ENCODE measurements at regions not wholly inside any gene's neighbourhood (a gene's known extent, or its start where the extent isn't known, plus 50 kb on each side); places are given as distances from the start of the nearest gene placed in this dataset.
A peak's percentile ranks its signal among the peaks of the same experiment; 100 is the strongest.
"Not testable (repeated sequence)": the region's sequence is repeated elsewhere in the genome, so short reads cannot be mapped to it uniquely, and the experiment has no call there.

DNA sequence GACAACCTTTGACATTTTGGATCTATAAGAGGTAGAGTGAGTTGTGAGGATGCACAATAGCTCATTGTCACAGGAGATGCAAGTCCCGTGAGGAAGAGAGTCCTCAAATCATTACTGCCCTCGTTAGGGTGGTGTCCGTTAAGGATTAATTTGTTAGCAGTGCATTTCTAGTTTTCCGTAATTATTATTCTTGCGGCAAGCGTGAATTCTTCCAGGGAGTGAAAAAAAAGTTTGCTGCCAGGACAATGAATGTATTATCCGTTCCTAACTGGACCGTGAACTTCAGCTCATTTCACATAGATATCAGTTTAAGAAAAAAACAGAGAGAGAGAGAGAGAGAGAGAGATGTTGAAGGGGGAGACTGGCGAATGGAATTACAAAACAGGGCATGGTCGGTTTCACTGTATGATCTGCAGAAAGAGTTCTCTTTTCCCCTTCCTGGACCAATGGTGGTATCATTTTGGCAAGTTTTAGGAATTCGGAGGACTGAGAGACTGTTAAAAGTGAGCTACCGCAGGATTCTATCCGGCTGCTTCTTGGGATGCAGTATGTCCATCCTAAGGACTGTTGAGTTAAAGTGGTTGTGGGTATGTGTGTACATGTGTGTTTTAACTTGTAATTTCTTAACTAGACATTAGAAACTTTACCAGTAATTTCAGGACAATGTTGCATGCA, 216.0 kb upstream of the NFIA start:
- no peak for DNase-seq (ENCODE audit: extremely low read depth, low read depth, low spot score)

DNA sequence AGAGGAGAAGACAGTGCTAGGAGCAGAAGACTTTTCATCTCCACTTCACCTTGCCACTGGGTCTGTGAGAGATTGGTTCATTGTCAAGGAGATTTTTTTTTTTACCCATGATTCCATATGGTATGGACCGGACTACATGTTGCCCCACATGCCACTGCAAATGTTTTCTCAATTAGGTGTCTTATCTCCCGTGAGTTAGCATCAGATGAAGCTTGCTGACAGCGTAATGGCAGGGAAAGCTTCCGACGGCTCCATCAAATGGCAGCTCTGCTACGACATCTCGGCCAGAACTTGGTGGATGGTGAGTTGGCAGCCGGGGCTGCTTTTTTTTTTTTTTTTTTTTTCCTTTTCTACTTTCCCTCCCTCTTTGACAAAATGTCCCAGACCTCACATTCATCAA, 217.2 kb upstream of the NFIA start:
- DNase-seq (ENCODE audit: extremely low read depth, low read depth, low spot score): no peak

DNA sequence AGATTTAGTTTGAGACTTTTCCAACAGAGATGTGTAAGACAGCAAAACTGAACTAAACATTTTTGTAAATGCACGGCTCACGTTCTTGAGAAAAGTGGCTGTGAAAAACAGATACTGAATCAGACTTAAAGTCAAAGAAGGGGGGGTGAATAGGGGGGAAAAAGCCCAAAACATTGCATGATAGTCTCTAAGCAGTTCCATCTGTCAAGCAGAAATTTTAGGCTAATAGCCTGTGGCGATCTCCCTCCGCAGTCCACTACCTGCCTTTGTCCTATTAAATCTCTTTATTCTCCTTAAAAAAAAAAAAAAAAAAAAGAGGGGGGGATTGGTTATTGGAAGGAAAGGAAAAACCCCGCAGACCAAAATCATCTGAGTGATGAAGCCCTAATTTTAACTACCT, 217.6 kb upstream of the NFIA start:
- DNase-seq (ENCODE audit: extremely low read depth, low read depth, low spot score): no peak

DNA sequence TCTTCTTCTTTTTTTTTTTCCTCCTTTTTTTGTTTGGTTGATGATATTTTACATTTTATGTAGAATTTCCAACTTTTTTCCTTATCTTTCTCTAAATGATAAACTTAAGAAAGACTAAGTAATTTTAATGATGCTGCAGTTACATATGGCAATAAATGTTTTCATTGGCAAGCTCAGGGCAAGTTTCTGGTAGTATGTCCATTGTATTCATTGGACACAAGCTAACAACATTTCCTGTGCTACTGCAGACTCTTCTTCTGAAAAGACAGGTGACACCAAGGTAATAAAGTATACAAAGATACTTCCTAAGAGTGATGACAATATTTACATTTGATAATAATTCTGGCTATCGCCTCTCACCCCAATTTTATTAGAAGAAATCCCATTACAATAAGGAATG, 219.2 kb upstream of the NFIA start:
- DNase-seq (ENCODE audit: extremely low read depth, low read depth, low spot score): no peak

DNA sequence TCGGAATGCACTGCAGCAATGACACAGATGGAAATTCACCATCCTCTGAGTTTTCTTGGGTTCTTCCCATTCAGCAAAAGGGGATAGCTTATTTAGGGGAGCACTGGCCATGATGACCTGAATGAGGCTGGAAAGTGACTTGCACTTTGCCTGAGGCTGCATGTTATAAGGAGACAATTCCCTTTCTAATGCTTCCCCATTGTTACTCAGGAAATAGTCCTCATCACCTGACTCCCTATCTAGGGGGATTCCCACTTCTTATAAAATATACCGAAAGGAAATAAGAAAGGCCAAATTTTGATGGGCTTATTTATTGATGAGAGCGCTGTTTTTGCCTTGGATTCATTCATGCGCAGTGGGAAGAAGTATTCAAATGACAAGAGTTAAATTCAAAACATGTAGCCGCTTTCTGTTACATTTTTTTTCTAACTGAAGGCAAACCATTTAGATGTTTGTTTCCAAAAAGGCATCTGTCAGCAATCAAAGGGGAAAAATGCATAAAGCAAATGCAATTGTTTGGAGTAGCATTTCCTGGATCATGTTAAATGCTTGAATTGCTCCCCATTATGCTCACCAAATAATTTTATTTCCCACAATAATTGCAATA, 220.3 kb upstream of the NFIA start:
- DNase-seq (ENCODE audit: extremely low read depth, low read depth, low spot score): no peak

DNA sequence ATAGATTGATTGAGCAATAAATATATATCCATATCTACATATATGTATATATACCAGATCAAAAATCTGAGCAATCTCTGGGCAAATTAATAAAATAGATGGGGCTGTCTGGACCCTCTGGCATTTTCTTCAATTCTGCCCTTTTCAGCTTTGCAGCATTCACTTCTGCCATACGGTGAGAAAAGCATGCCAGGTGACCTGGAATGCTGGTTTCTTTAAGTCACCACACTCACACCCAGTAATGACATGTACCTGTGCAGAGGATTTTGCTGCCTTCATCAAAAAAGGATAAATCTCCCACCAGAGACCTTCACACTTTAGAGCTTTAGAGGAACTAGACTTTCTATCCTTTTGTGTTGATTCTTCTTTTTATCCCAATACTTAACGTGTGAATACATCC, 223.2 kb upstream of the NFIA start:
- no peak for DNase-seq (ENCODE audit: extremely low read depth, low read depth, low spot score)

DNA sequence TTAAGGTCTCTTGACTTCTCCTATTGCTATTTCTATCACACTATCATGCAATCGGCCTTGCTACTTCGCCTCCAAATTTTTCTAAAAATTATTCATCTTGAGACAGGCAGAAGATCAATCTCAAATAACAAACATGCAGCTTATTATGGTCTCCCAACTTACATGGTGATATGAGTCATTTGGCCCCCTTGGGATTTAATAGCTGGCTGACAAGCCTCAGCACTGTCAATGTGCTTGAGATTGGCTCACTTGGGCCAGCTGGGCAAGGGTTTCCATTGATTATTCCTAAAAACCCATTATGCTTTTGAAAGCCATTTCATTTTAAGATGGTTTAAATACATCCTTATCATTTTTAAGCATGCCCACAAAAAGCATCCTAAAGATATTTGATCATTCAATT, 224.5 kb upstream of the NFIA start:
- DNase-seq (ENCODE audit: extremely low read depth, low read depth, low spot score): no peak

DNA sequence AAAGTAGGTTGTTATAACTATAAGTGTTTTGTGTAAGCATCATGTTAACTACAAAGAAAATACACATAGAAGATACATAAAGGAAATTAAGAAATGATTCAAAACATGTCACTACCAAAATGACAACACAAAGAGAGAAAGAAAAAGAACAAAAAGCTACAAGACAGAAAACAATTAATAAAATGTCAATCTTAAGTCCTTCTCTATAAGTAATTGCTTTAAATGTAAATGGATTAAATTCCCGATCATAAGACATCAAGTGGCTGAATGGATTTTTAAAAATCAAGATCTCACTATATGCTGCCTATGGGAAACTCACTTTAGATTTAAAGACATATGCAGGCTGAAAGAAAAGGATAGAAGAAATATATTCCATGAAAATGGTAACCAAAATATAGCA, 232.3 kb upstream of the NFIA start:
- no peak for DNase-seq (ENCODE audit: extremely low read depth, low read depth, low spot score)

DNA sequence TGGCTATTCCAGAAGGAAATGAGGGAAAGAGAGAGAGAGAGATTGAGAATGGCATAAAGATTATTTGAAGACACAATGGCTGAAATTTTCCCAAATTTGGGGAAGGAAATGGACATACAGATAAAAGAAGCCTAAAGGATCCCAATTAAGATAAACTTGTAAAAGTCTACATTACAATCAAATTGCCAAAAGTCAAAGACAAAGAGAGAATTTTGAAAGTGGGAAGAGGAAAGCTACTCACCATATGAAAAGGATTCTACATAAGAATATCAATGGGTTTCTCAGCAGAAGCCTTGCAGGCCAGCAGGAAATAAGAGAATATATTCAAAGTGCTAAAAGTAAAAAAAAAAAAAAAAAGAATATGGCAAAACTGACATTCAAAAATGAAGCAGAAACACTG, 233.0 kb upstream of the NFIA start:
- no peak for DNase-seq (ENCODE audit: extremely low read depth, low read depth, low spot score)

DNA sequence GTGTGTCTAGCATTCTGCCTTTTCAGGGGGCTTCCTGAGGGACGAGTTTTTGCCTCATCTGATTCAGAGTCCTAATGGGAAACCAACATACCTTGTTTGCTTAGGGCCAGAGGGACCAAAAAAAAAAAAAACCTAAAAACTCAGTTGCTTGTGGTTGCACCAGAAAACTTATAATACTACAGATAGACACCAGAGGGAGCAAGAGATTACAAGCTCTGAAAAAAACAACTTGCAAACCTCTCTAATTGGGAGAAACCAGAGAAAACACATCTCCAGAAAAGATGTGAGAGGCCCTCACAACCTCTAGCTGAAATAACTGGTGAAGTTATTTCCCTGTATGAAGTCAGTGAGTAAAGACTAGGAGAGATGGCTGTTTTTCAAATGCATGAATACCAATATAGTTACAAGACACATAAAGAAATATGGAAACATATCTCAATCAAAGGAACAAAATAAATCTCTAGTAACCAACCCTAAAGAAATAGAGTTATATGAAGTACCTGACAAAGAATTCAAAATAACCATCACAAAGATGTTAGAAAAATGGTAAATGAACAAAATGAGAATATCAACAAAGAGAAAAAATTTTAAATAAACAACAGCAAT, 233.7 kb upstream of the NFIA start:
- DNase-seq (ENCODE audit: extremely low read depth, low read depth, low spot score): peak; percentile 39

DNA sequence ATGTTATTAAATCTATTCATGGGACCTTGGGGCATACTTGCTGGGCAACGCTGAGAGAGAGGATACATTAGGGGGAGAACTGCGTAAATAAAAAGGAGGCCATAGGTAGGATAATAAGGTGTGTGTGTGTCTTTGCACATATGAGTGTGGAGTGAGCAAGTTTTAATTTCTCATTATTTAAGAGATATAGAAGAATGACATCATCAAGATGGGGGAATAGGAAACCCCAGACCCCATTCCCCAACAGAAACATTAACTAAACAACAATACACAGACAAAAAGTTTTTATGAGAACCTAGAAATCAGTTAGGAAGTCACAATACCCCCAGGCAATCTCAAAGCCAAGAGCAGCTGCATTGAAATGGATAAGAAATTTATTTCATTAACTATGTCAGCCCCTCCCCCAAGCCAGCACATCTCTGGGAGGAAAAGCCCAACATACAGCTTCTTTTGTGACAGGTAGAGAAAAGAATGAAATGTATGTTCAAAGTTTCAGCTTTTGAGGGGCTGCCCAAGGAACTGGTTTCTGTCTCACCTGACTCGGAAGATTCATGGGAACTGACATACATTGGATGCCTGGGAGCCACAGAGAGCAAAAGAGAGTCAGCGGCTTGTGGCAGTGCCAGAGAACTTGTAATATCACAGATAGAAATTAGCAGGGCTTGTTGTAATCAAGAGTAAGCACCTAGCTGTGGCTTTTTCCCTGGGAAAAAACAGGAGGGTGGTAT, 234.3 kb upstream of the NFIA start:
- DNase-seq (ENCODE audit: extremely low read depth, low read depth, low spot score): no peak

DNA sequence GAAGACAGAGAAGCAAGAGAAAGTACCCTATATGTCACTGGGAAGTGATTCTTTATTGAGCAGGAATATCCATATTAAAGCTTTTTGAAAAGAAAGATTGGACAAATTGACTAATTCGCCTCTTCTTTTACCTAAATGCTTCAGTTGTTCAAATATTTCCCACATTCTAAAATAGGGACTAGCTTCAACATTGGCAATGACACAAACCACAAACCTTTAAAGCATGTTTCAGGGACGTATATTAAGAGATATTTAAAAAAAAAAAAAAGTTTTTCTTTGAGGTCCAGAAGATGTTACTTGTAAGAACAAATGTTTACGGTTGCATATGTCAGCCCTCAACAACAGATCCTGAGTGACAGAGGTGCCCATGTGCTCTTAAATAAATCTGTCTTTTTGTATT, 235.0 kb upstream of the NFIA start:
- no peak for DNase-seq (ENCODE audit: extremely low read depth, low read depth, low spot score)

DNA sequence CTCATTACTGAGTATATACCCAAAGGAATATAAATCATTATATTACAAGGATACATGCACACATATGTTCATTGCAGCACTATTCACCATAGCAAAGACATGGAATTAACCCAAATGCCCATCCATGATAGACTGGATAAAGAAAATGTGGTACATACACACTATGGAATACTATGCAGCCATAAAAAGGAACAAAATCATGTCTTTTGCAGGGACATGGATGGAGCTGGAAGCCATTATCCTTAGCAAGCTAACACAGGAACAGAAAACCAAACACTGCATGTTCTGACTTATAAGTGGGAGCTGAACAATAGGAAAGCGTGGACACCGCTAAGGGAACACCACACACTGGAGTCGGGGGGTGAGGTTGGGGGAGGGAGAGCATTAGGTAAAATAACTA, 236.7 kb upstream of the NFIA start:
- DNase-seq (ENCODE audit: extremely low read depth, low read depth, low spot score): not testable (repeated sequence)

DNA sequence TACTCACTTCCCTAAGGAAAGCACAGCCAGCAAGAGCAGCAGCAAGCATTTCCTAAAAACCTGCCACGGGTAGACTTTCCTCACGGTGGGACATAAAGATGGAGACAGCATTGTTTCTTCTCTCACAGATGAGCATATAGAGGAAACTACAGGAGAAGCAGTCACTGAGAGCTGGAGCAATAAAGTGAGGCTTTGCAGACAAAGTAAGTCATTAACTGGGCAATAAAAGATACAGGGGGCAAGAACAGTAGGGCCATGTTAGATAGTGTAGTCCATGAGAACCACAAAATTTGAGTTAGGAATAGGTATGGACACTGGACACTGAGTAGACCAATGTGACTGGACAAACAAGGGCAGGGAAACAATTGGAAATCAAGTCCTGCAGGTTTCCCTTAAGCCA, 240.1 kb upstream of the NFIA start:
- no peak for DNase-seq (ENCODE audit: extremely low read depth, low read depth, low spot score)

DNA sequence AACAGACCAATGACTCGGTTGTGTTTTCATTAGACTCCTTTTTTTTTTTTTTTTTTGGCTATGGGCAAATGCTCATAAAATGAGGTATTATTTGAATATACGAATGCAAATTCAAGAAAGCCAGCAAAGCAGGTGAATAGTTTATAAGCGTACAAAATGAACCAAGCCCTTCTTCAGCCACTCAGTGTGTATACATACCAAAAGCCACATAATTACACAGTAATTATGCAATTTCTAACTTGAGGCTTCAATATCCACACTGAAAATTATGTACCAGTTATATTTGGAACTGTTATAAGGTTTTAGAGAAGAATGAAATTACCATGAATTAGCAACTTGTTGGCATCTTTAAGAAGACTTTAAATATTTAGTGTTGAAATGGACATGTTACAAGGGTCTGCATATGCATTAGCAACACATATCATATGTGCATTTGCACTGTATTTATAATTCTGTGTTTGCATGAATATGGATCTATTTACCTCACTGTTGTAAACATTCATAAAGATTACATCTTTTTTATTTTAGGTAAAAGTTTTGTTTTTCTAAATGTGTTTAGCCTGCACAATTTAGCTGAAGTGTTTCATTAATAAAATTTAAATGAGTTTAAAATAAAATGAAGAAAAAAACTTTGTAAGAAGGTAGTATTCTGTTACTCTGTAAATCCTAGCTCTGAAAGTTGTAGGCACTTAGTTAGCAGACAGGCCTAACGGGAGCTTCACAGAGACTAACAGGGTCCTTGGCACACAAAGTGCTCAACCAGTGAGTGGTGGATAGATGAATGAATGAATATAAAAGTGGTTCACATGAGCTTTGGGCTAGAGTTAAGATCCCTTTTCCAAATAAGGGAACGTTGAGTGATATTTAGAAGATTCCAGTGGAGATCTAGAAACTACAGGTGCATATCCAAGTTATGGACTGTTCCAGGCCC, 241.0 kb upstream of the NFIA start:
- DNase-seq (ENCODE audit: extremely low read depth, low read depth, low spot score): no peak

DNA sequence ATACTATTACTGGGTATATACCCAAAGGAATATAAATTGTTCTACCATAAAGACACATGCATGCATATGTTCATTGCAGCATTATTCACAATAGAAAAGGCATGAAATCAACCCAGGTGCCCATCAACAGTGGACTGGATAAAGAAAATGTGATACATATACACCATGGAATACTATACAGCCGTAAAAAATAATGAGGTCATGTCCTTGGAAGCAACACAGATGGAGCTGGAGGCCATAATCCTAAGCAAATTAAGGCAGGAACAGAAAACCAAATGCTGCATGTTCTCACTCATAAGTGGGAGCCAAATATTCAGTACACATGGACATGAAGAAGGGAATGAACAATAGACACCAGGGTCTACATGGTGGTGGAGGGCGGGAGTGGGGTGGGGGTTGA, 241.9 kb upstream of the NFIA start:
- not testable (repeated sequence) for DNase-seq (ENCODE audit: extremely low read depth, low read depth, low spot score)

DNA sequence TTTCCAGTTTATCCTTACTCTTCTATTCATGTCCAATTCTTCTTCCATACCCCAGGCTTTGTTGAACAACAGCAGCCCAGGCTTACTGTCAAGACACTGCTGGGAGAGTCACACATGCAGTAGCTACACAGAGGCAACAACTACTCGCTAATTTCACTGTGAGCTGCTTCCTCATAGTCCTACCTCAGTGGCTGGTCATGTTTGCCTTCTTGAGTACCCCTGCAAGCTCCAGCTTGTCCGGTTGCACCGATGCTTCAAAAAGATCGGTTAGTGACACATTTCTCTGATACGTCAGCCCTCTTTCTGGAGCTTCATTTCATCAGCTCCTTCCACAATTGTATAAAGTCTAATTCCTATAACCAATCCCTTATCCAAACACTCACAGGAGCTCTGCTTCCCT, 246.7 kb upstream of the NFIA start:
- no peak for DNase-seq (ENCODE audit: extremely low read depth, low read depth, low spot score)

DNA sequence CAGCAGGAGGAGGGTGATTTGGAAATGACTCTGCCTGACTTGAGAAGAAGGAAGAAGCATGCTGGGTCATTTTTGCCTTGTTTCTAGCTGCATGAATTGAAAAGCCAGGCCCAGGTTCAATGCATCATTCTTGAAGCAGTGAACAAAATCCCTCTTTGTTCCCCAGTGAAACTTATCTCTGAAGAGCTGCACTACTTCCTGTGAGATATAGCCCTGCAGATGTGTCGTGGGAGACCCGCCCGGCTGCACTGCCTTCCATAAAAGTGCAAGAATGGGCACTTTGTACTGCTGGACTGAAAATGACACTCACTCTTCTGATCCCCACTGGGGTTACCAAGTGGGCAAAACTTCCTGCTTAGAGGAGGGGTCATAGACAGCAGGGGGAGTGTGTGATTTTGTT, 249.2 kb upstream of the NFIA start:
- DNase-seq (ENCODE audit: extremely low read depth, low read depth, low spot score): no peak

DNA sequence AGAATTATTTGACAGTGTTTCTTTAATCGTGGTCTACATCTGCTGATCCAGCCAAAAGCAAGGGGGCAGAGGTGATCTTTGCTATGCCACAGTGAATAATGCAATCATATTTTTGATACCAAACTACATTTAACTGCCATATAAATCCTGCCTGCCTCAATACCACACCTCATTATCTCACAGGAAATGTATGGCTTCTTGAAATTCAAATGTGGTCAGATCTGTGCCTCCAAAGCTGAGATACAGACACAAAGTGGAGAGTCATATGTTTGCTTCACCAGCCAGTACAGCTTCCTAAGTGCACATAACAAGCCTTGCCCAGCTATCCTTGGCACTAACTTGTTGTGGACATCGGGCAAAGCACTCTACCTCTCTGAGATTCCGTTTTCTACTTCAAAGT, 250.0 kb upstream of the NFIA start:
- DNase-seq (ENCODE audit: extremely low read depth, low read depth, low spot score): no peak

DNA sequence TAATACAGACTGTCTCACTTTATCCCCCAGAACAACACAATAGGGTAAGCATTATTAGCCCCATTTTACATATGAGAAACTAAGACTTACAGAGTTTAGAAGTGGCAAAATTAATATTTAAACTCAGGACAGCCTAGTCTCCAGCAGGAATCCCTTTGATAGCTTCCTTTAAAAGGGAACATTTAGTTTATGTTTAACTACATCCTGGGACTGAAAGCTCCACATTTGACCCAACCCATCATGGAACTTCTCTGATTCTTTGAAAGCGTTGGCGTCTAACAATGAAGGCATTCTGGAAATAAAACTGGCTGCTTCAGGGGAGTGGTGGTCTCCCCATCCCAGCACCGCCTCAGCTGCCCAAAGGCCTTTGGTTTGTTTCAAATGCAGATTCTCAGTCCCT, 250.6 kb upstream of the NFIA start:
- DNase-seq (ENCODE audit: extremely low read depth, low read depth, low spot score): no peak

DNA sequence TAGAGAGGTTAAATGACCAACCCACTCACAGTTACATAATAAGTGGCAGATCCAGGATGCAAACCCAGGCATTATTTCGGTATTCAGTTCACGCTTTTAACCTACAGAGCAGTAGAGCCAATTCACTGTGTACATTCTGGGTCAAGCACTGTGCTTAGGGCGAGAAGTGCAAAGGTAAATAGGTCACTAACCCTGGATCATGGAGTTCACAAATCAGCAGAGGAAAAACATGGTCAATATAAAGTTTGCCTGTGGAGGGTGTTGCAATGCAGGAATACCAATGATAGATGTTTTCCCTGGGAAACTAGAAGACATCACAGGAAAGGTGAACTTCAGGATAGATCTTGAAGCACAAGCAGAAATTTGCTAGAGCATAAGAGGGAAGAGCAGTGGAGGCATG, 253.4 kb upstream of the NFIA start:
- no peak for DNase-seq (ENCODE audit: extremely low read depth, low read depth, low spot score)
